Left lobe of liver (tissue), 2 donors: ENCODE measurements at regions not wholly inside any gene's neighbourhood (a gene's known extent, or its start where the extent isn't known, plus 50 kb on each side); places are given as distances from the start of the nearest gene placed in this dataset.
"Not testable (repeated sequence)": the region's sequence is repeated elsewhere in the genome, so short reads cannot be mapped to it uniquely, and the experiment has no call there.

Source experiments
- ATAC-seq: fragments of 200-7000 bp; cut with Tn5 transposase; one replicate; pipeline ENCODE4 v1.9.1; 2020; ENCODE audit warnings: mild to moderate bottlenecking, moderate library complexity
- DNase-seq: peaks from one replicate; pipeline ENCODE4 v3.0.0-alpha.2; 2020; ENCODE audit warnings: low spot score
- donor health status: DM: no; HTN: no; CAD: no; lungs with moderate emphysema.
- donor health status: DM: no; HTN: yes; CAD: no.

GRCh38 chr2:12870692-12871091 lies 154.0 kb downstream of the TRIB2 start:
- ATAC-seq: no peak
- no peak for DNase-seq

- ATAC-seq (no peak), DNase-seq (no peak)
Measured at GRCh38 chr2:12871694-12872315, 155.1 kb downstream of the TRIB2 start.

- ATAC-seq: no peak
- no peak for DNase-seq
Measured at GRCh38 chr2:12877761-12878160, 161.0 kb downstream of the TRIB2 start.

GRCh38 chr2:12879649-12880048 lies 162.9 kb downstream of the TRIB2 start:
- ATAC-seq (no peak), DNase-seq (no peak)

GRCh38 chr2:12881952-12882351 lies 165.2 kb downstream of the TRIB2 start:
- ATAC-seq (no peak), DNase-seq (no peak)

- no peak for DNase-seq
- ATAC-seq: no peak
Measured at GRCh38 chr2:12882393-12882792, 165.7 kb downstream of the TRIB2 start.

GRCh38 chr2:12883906-12884305 lies 167.2 kb downstream of the TRIB2 start:
- ATAC-seq: peak; percentile 19

GRCh38 chr2:12884713-12885282 lies 168.1 kb downstream of the TRIB2 start:
- no peak for DNase-seq
- peak; percentile 45 for ATAC-seq

More at GRCh38 chr2:12883906-12884305, 167.2 kb downstream of the TRIB2 start:
- DNase-seq: no peak

- ATAC-seq (no peak), DNase-seq (no peak)
Measured at GRCh38 chr2:12890066-12890465, 173.3 kb downstream of the TRIB2 start.

- ATAC-seq (no peak), DNase-seq (no peak)
Measured at GRCh38 chr2:12890481-12890991, 173.8 kb downstream of the TRIB2 start.

- DNase-seq (no peak), ATAC-seq (no peak)
Measured at GRCh38 chr2:12895017-12895416, 178.3 kb downstream of the TRIB2 start.

- DNase-seq (no peak), ATAC-seq (no peak)
Measured at GRCh38 chr2:12896318-12896982, 179.7 kb downstream of the TRIB2 start.

- DNase-seq (no peak), ATAC-seq (no peak)
Measured at GRCh38 chr2:12897181-12897580, 180.4 kb downstream of the TRIB2 start.

- no peak for DNase-seq
- no peak for ATAC-seq
Measured at GRCh38 chr2:12903272-12903671, 186.5 kb downstream of the TRIB2 start.

- ATAC-seq (no peak), DNase-seq (no peak)
Measured at GRCh38 chr2:12910431-12910830, 193.7 kb downstream of the TRIB2 start.

- DNase-seq (no peak), ATAC-seq (no peak)
Measured at GRCh38 chr2:12915787-12916186, 199.1 kb downstream of the TRIB2 start.

- ATAC-seq: no peak
- no peak for DNase-seq
Measured at GRCh38 chr2:12918138-12918834, 201.6 kb downstream of the TRIB2 start.

GRCh38 chr2:12918835-12919445 lies 202.2 kb downstream of the TRIB2 start:
- ATAC-seq (peak; percentile 20), DNase-seq (no peak)

- no peak for DNase-seq
- no peak for ATAC-seq
Measured at GRCh38 chr2:12921321-12921720, 204.6 kb downstream of the TRIB2 start.

GRCh38 chr2:12923907-12924610 lies 207.3 kb downstream of the TRIB2 start:
- DNase-seq (no peak), ATAC-seq (no peak)

GRCh38 chr2:12926641-12927040 lies 209.9 kb downstream of the TRIB2 start:
- not testable (repeated sequence) for DNase-seq, ATAC-seq
